Smooth muscle cell (in vitro differentiated cells): ENCODE measurements at regions not wholly inside any gene's neighbourhood (a gene's known extent, or its start where the extent isn't known, plus 50 kb on each side); places are given as distances from the start of the nearest gene placed in this dataset.
"Not testable (repeated sequence)": the region's sequence is repeated elsewhere in the genome, so short reads cannot be mapped to it uniquely, and the experiment has no call there.

Experiments
- DNase-seq: peaks from one replicate; lab custom pipeline; 2025; ENCODE audit not compliant: unreplicated experiment; lab: John Stamatoyannopoulos, UW
- H2AFZ ChIP-seq: fragments of 200-600 bp; sonication (generic); 2 replicates; pipeline ENCODE4 v1.6.0; 2016; ENCODE audit warnings: antibody characterized with exemption, low read depth, mild to moderate bottlenecking
- H3F3A ChIP-seq: fragments of 200-600 bp; sonication (generic); 2 replicates; pipeline ENCODE4 v1.6.0; 2017; ENCODE audit warnings: antibody characterized with exemption, low read depth
- H3K27ac ChIP-seq: fragments of 200-600 bp; sonication (generic); 2 replicates; pipeline ENCODE4 v1.5.1; 2016; ENCODE audit warnings: low read depth, mild to moderate bottlenecking
- H3K27me3 ChIP-seq: fragments of 200-600 bp; sonication (generic); 2 replicates; pipeline ENCODE4 v1.6.1; 2016; ENCODE audit warnings: low read depth, mild to moderate bottlenecking
- H3K36me3 ChIP-seq: fragments of 200-600 bp; sonication (generic); 2 replicates; pipeline ENCODE4 v1.5.1; 2016; ENCODE audit warnings: low read depth
- H3K4me1 ChIP-seq: fragments of 200-600 bp; sonication (generic); 2 replicates; pipeline ENCODE4 v1.5.1; 2016; ENCODE audit warnings: low read depth
- H3K4me2 ChIP-seq: fragments of 200-600 bp; sonication (generic); 2 replicates; pipeline ENCODE4 v1.6.0; 2016; ENCODE audit warnings: mild to moderate bottlenecking
- H3K4me3 ChIP-seq: fragments of 200-600 bp; sonication (generic); 2 replicates; pipeline ENCODE4 v1.5.1; 2016; ENCODE audit warnings: mild to moderate bottlenecking
- H3K79me2 ChIP-seq: fragments of 200-600 bp; sonication (generic); 2 replicates; pipeline ENCODE4 v1.6.0; 2016; ENCODE audit warnings: low read depth, mild to moderate bottlenecking
- H3K9ac ChIP-seq: fragments of 200-600 bp; sonication (generic); 2 replicates; pipeline ENCODE4 v1.6.0; 2016; ENCODE audit warnings: low read depth
- H3K9me3 ChIP-seq: fragments of 200-600 bp; sonication (generic); replicated peaks from 2 replicates; pipeline ENCODE4 v1.5.1; 2016; ENCODE audit warnings: low read depth
- H4K20me1 ChIP-seq: fragments of 200-600 bp; sonication (generic); 2 replicates; pipeline ENCODE4 v1.6.0; 2016; ENCODE audit warnings: low read depth
- WGBS: methylation state at CpG from one replicate; pipeline ENCODE4 v1.1.7; 2016; ENCODE audit warnings: low lambda C conversion rate; 5-methylcytosine and 5-hydroxymethylcytosine counted together
- TF ChIP-seq, protein P1 (sequence below): fragments of 200-600 bp; sonication (generic); IDR thresholded peaks from 2 replicates; pipeline ENCODE4 v1.5.1; 2017; ENCODE audit warnings: borderline replicate concordance, mild to moderate bottlenecking, antibody characterized with exemption; ENCODE audit not compliant: insufficient read depth, poor library complexity, severe bottlenecking

DNA sequence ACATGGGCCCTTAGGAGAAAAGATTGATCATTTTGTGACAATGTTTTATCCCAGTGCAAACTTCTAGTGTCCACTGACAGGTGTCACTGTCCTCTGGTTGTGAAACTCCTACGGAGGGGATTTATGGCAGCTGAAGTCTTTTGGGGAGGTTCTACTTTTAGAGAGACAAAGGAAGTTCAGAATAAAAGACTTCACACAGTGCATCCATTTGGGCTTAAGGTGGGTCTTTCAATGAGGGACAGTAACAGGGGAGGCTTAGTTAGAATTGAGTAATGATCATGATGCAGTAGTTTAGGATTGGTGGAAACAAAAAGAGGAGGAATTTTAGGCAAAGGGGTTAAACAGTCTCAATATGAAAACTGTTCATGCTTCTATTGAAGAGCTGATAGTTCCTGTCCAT is 501.1 kb upstream of the NRP1 start:
- H3K27ac ChIP-seq: no peak overlapping the region
- no peak overlapping the region for H3K9ac ChIP-seq
- no peak overlapping the region for H3K4me2 ChIP-seq
- no peaks in the 10 kb centered on the region for H3K27me3 ChIP-seq
- H3K36me3 ChIP-seq: no peaks in the 10 kb centered on the region
- H3K79me2 ChIP-seq: no peaks in the 10 kb centered on the region
- no peak overlapping the region for H3K4me3 ChIP-seq
- DNase-seq: no peak
- H3K9me3 ChIP-seq: no peaks in the 10 kb centered on the region
- 83% methylated on average over 1 of the region's 1 CpG for WGBS
- TF ChIP-seq, protein P1, sequence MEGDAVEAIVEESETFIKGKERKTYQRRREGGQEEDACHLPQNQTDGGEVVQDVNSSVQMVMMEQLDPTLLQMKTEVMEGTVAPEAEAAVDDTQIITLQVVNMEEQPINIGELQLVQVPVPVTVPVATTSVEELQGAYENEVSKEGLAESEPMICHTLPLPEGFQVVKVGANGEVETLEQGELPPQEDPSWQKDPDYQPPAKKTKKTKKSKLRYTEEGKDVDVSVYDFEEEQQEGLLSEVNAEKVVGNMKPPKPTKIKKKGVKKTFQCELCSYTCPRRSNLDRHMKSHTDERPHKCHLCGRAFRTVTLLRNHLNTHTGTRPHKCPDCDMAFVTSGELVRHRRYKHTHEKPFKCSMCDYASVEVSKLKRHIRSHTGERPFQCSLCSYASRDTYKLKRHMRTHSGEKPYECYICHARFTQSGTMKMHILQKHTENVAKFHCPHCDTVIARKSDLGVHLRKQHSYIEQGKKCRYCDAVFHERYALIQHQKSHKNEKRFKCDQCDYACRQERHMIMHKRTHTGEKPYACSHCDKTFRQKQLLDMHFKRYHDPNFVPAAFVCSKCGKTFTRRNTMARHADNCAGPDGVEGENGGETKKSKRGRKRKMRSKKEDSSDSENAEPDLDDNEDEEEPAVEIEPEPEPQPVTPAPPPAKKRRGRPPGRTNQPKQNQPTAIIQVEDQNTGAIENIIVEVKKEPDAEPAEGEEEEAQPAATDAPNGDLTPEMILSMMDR: no peak
- H3F3A ChIP-seq: no peaks in the 10 kb centered on the region
- peaks cover 13% of the 10 kb centered on the region for H3K4me1 ChIP-seq
- H2AFZ ChIP-seq: no peak overlapping the region
- H4K20me1 ChIP-seq: no peaks in the 10 kb centered on the region

DNA sequence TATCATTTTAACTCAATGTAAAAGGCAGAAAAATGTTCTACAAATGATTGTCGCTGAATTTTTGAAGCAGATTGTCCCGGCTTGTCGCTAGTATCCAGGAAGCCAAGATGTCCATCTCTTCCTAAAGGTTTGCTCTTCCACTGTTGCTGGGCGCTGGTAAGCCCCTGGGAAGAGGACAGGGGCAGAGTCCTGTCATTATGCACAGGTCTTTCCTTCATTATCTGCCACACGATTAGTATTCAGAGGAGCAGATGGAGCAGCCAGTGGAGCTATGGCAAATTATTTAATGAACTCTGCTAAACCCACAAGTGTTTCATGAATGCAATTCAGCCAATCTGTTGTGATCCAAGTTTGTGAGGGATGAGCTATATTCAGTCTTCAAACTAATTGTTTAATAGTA is 499.1 kb upstream of the NRP1 start:
- 96% methylated on average over 5 of the region's 5 CpGs for WGBS
- Histone ChIP-seq H3K9ac (no peak overlapping the region), H3K79me2 (no peaks in the 10 kb centered on the region), H3K27me3 (no peaks in the 10 kb centered on the region), H3K4me3 (no peak overlapping the region), H3K4me1 (peaks cover 13% of the 10 kb centered on the region), H3K27ac (no peak overlapping the region), H2AFZ (no peak overlapping the region), H3K36me3 (no peaks in the 10 kb centered on the region), H3K9me3 (no peaks in the 10 kb centered on the region), H4K20me1 (no peaks in the 10 kb centered on the region), H3F3A (no peaks in the 10 kb centered on the region), H3K4me2 (no peak overlapping the region)
- no peak for DNase-seq
- TF ChIP-seq, protein P1: no peak

DNA sequence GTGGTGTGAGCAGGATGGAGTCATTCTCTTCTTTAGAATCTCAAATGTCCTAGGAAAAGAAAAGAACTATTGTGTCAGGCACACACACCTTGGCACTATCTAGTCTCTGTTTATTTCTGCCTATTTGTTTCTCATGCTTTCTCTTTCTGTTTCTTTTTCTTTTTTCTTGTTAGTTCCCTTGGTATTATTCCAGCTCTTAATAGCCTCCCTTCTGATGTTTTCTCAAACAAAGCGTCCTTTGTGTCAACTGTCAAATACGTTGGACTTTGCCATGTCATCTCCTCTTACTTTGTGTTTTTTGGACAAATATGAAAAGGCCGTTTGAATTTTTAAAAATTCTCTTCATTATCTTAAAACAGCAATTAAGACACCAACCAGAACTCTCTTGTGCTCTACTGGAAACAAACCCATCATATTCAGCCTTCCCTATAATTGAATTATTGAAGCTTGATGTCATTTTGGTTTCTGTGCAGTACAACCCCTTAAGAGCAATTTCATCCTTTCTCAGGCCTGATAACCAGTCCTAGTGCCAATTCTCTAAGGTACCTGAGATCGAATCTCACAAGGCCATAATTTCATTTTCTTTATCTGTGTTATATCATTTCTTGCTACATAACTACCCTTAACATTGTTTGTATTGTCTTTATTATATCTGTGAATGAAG is 497.8 kb upstream of the NRP1 start:
- no peak for DNase-seq
- Histone ChIP-seq H3K27ac (no peak overlapping the region), H3K4me3 (no peak overlapping the region), H3K4me1 (peaks cover 13% of the 10 kb centered on the region), H3K9me3 (no peaks in the 10 kb centered on the region), H3K9ac (no peak overlapping the region), H3K36me3 (no peaks in the 10 kb centered on the region), H3F3A (no peaks in the 10 kb centered on the region), H2AFZ (no peak overlapping the region), H3K79me2 (no peaks in the 10 kb centered on the region), H3K27me3 (no peaks in the 10 kb centered on the region), H4K20me1 (no peaks in the 10 kb centered on the region), H3K4me2 (no peak overlapping the region)
- WGBS: 94% methylated on average over 4 of the region's 4 CpGs
- TF ChIP-seq, protein P1: no peak

DNA sequence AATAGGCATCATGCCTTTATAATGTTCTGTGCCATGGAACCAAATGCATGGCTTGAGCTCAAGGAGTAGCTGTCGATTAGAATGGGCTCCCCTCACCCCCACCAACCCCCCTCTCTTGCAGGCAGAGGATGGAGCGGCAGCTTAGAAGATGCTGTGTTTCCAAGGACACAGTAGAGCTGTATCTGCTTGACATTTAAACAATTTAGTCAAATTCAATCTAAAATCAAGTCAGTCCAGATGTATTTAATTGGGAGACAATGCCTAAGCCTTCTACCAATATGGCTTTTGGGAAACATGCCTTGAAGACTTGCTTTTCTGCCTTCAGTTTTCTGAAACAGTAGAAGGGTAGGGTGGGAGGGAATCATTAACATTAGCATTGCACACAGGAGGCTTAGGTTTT is 497.1 kb upstream of the NRP1 start:
- Histone ChIP-seq H3K79me2 (no peaks in the 10 kb centered on the region), H4K20me1 (no peaks in the 10 kb centered on the region), H3F3A (no peaks in the 10 kb centered on the region), H3K36me3 (no peaks in the 10 kb centered on the region), H3K27me3 (no peaks in the 10 kb centered on the region), H3K27ac (no peak overlapping the region), H3K9me3 (no peaks in the 10 kb centered on the region), H3K9ac (no peak overlapping the region), H3K4me3 (no peak overlapping the region), H3K4me2 (no peak overlapping the region), H3K4me1 (peaks cover 13% of the 10 kb centered on the region), H2AFZ (no peak overlapping the region)
- no peak for DNase-seq
- TF ChIP-seq, protein P1: no peak
- 93% methylated on average over 2 of the region's 2 CpGs for WGBS

DNA sequence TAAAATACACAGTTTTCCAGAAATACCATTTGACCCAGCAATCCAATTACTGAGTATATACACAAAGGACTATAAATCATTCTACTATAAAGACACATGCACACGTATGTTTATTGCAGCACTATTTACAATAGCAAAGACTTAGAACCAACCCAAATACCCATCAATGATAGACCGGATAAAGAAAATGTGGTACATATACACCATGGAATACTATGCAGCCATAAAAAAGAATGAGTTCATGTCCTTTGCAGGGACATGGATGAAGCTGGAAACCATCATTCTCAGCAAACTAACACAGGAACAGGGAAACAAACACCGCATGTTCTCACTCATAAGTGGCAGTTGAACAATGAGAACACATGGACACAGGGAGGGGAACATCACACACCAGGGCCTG is 495.4 kb upstream of the NRP1 start:
- not testable (repeated sequence) for H3K9ac ChIP-seq

More for the DNA sequence above, 495.4 kb upstream of the NRP1 start:
- H3K36me3 ChIP-seq, H4K20me1 ChIP-seq, H3K4me1 ChIP-seq, H3K9me3 ChIP-seq, H3K4me3 ChIP-seq, H3K79me2 ChIP-seq, H3K27ac ChIP-seq, DNase-seq, H3K27me3 ChIP-seq, H3K4me2 ChIP-seq, H2AFZ ChIP-seq, H3F3A ChIP-seq: not testable (repeated sequence)
- 97% methylated on average over 3 of the region's 3 CpGs for WGBS
